GM12865 (cell line): ENCODE measurements at regions not wholly inside any gene's neighbourhood (a gene's known extent, or its start where the extent isn't known, plus 50 kb on each side); places are given as distances from the start of the nearest gene placed in this dataset.

Experiments
- DNase-seq: peaks from one replicate; pipeline ENCODE4 v3.0.0; 2010; ENCODE audit warnings: low read depth
- H3K4me3 ChIP-seq: 2 replicates; pipeline ENCODE4 v1.5.1; 2011; ENCODE audit warnings: mild to moderate bottlenecking, low read depth, low read length, control low read depth
- TF ChIP-seq, protein P1 (sequence below): IDR thresholded peaks from 2 replicates; pipeline ENCODE4 v1.5.1; 2011; ENCODE audit warnings: low read length, control low read depth, low read depth, inconsistent platforms; ENCODE audit not compliant: insufficient read depth; ENCODE audit errors: missing control alignments

GRCh38 chr4:156559346-156559745 is 412.3 kb downstream of the PDGFC start:
- no peak for DNase-seq
- no peak overlapping the region for H3K4me3 ChIP-seq
- TF ChIP-seq, protein P1, sequence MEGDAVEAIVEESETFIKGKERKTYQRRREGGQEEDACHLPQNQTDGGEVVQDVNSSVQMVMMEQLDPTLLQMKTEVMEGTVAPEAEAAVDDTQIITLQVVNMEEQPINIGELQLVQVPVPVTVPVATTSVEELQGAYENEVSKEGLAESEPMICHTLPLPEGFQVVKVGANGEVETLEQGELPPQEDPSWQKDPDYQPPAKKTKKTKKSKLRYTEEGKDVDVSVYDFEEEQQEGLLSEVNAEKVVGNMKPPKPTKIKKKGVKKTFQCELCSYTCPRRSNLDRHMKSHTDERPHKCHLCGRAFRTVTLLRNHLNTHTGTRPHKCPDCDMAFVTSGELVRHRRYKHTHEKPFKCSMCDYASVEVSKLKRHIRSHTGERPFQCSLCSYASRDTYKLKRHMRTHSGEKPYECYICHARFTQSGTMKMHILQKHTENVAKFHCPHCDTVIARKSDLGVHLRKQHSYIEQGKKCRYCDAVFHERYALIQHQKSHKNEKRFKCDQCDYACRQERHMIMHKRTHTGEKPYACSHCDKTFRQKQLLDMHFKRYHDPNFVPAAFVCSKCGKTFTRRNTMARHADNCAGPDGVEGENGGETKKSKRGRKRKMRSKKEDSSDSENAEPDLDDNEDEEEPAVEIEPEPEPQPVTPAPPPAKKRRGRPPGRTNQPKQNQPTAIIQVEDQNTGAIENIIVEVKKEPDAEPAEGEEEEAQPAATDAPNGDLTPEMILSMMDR = no peak

DNA sequence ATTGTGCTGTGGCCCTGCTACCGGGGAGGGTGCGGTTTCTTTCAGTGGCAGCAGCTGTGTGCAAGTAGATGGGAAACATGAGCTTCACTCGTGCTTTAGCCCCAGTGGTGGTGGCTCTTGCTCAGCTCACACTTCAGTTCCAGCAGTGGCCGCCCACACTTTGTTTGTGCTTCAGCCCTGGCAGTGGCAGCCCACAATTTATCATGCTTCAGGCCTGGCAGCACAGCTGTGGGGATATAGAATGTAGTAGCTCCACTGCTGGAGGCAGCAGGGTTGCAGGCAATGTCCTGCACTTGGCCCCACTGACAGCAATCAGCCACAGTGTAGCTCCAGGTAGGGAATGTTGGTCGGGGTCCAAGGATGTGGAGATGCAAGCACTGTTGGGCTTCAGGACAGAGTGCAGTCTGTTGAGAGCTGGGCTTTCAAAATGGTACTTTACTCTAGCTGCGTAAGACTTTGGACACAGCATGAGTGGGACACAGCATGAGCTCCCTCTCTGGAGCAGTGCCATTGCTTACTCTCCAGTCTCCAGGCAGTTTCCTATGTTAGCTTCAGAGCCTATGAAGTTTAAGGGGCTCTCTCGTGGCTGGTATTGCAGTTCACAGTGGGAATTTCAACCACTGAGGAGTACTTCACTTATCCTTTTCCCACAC is 413.1 kb downstream of the PDGFC start:
- TF ChIP-seq, protein P1 = no peak
- no peak overlapping the region for H3K4me3 ChIP-seq
- DNase-seq = no peak

DNA sequence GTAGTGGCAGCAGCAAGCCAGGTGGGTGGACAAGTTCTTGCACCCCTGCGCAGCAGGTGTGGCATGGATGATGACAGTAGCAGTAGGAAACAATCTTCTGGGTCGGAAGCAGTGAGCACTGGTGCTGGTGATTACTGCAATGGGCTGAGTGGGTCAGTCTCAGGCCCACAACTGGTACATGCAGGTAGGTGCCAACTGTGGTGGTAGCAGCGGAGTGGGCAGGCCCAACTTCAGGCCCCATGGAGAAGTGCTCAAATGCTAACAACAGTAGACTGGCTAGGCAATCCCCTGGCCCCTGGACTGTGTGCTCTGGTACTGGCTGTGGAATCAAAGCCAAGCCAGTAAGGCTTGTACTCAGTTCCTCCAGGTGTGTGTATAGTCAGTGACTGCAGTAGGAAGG is 413.7 kb downstream of the PDGFC start:
- no peak overlapping the region for H3K4me3 ChIP-seq
- TF ChIP-seq, protein P1 = no peak
- DNase-seq = no peak

GRCh38 chr4:156556336-156556735 is 415.3 kb downstream of the PDGFC start:
- TF ChIP-seq, protein P1 = no peak
- no peak for DNase-seq
- H3K4me3 ChIP-seq = no peak overlapping the region

- DNase-seq = no peak
- TF ChIP-seq, protein P1 = no peak
Observed at GRCh38 chr4:156553659-156554058, 417.9 kb downstream of the PDGFC start.

GRCh38 chr4:156547891-156548290 is 423.7 kb downstream of the PDGFC start:
- no peak overlapping the region for H3K4me3 ChIP-seq
- DNase-seq = no peak
- TF ChIP-seq, protein P1 = no peak

More at GRCh38 chr4:156553659-156554058, 417.9 kb downstream of the PDGFC start:
- no peak overlapping the region for H3K4me3 ChIP-seq

DNA sequence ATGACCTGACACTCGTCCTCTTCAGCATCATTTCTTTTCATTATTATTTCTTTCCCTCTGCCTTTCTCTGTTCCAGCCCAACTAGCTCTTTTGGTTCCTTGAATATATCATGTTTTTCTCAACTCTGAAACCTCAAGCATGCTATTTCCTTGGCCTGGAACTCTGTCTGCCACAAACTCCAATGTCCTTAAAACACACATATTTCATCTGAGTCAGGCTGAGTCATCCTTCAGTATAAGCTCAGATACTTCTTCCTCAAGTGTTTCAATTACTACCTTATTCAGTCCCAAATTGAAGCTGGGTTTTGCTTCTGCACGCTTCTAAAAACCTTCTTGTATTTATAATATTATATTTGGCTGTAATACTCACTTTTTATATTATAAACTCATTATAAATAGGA is 424.2 kb downstream of the PDGFC start:
- no peak overlapping the region for H3K4me3 ChIP-seq
- TF ChIP-seq, protein P1 = no peak
- DNase-seq = no peak
